Coronary artery (tissue), 2 donors: ENCODE measurements at regions not wholly inside any gene's neighbourhood (a gene's known extent, or its start where the extent isn't known, plus 50 kb on each side); places are given as distances from the start of the nearest gene placed in this dataset.

Experiments used
- DNase-seq: peaks from one replicate; pipeline ENCODE4 v3.0.0-alpha.2; 2017; ENCODE audit warnings: low spot score
- H3K27ac ChIP-seq, 2 donors: fragments of 200-600 bp; sonication (generic); one replicate each; pipeline ENCODE4 v1.5.1; 2016 to 2019
- H3K4me3 ChIP-seq: fragments of 200-600 bp; sonication (generic); 2 replicates; pipeline ENCODE4 v1.5.1; 2016; ENCODE audit warnings: mild to moderate bottlenecking, moderate library complexity
- CTCF ChIP-seq: fragments of 200-600 bp; sonication (generic); IDR thresholded peaks from one replicate; pipeline ENCODE4 v1.5.1; 2019; ENCODE audit warnings: antibody characterized with exemption

DNA sequence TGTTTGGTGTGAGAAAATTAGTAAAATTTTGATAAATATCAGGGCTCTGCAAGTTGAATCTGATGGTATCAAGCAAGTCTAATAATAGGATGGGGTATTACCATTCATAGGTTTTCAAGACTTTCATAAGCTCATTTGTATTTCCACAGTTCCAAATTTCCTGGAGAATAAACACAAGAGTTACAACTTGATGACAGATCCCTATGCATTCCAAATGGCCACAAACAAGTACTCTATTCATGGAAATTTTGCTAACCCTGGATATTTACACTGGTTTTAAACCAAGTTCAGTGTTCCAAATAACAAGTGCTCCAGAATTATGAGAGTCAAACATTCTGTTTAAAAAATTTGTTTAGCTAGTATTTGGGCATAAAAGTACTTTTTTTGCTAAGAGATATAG lies 75.0 kb upstream of the CNTN6 start:
- no peak for DNase-seq
- no peak overlapping the region for H3K4me3 ChIP-seq
- no peak overlapping the region for H3K27ac ChIP-seq
- TF ChIP-seq CTCF, result no peak

- TF ChIP-seq CTCF, result no peak
- Histone ChIP-seq H3K4me3 (no peak overlapping the region), H3K27ac (no peak overlapping the region)
- no peak for DNase-seq
These were observed 73.7 kb upstream of the CNTN6 start for GRCh38 chr3:1019157-1019556.

GRCh38 chr3:1026395-1026794 lies 66.4 kb upstream of the CNTN6 start:
- DNase-seq, result no peak
- TF ChIP-seq CTCF, result no peak
- Histone ChIP-seq H3K4me3 (no peak overlapping the region), H3K27ac (no peak overlapping the region)

- DNase-seq, result no peak
- no peak for TF ChIP-seq CTCF
- Histone ChIP-seq H3K27ac (no peak overlapping the region), H3K4me3 (no peak overlapping the region)
These were observed 56.5 kb upstream of the CNTN6 start for GRCh38 chr3:1036207-1036826.

DNA sequence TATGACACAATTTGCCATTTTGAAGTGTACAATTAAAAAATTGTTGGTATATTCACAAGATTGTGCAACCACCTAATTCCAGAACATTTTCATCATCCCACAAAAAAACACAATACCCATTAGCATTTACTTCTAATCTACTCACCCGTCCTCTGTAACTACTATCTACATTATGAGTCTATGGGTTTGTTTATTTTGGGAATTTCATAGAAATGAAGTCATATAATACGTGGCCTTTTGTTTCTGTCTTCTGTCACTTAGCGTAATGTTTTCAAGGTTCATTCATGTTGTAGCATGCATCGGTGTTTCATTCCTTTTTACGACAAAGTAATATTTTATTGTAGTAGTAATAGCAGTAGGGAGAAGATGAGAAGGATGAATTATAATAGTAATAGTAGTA lies 55.2 kb upstream of the CNTN6 start:
- Histone ChIP-seq H3K27ac (no peak overlapping the region), H3K4me3 (no peak overlapping the region)
- no peak for DNase-seq
- no peak for TF ChIP-seq CTCF
